B cell (primary cell): ENCODE measurements at regions not wholly inside any gene's neighbourhood (a gene's known extent, or its start where the extent isn't known, plus 50 kb on each side); places are given as distances from the start of the nearest gene placed in this dataset.

Experiments
- EZH2 ChIP-seq: IDR thresholded peaks from 2 replicates; pipeline ENCODE4 v1.6.1; 2012; ENCODE audit warnings: borderline replicate concordance, low read depth, mild to moderate bottlenecking, moderate library complexity, low read length; ENCODE audit not compliant: insufficient read depth, poor library complexity, severe bottlenecking
- TF ChIP-seq, protein P1 (sequence below): fragments of 200-600 bp; IDR thresholded peaks from one replicate; pipeline ENCODE4 v1.8.0; 2022; ENCODE audit warnings: antibody characterized with exemption, mild to moderate bottlenecking

DNA sequence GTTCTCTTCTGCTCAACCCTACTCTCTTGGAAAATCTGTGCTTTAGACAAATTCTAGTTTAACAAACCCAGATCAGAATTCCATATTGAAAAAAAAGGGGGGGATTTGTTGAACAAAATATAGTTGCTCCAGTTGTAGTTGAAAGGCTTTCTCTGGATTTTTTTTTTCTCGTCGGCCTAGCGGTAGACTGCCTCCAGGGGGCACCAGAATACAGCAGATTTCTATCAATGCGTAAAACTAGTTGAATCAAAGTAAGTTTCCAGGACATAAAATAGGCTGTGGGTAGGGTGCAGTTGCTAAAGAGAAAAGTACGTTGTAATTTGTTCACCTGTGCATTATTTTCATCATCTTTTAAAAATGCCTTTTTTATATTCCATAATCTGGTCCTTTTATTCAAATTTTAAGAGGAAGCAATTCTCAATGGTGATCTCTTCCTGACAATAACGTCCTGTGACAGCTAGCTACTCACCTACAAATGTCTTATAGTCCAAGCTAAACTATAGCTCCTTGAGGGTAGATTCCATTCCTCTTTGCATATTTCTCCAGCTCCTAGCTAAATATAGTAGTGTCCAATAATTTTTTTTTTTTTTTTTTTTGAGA, 105.4 kb downstream of the PERP start:
- TF ChIP-seq, protein P1, sequence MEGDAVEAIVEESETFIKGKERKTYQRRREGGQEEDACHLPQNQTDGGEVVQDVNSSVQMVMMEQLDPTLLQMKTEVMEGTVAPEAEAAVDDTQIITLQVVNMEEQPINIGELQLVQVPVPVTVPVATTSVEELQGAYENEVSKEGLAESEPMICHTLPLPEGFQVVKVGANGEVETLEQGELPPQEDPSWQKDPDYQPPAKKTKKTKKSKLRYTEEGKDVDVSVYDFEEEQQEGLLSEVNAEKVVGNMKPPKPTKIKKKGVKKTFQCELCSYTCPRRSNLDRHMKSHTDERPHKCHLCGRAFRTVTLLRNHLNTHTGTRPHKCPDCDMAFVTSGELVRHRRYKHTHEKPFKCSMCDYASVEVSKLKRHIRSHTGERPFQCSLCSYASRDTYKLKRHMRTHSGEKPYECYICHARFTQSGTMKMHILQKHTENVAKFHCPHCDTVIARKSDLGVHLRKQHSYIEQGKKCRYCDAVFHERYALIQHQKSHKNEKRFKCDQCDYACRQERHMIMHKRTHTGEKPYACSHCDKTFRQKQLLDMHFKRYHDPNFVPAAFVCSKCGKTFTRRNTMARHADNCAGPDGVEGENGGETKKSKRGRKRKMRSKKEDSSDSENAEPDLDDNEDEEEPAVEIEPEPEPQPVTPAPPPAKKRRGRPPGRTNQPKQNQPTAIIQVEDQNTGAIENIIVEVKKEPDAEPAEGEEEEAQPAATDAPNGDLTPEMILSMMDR = peak; percentile 96
- no peak for TF ChIP-seq EZH2
